GM03348 (cell line): ENCODE measurements at regions not wholly inside any gene's neighbourhood (a gene's known extent, or its start where the extent isn't known, plus 50 kb on each side); places are given as distances from the start of the nearest gene placed in this dataset.

Experiments
- DNase-seq: peaks from one replicate; pipeline ENCODE4 v3.0.0; 2012; ENCODE audit warnings: low spot score

- DNase-seq = no peak
These were observed 229.0 kb downstream of the PPARGC1A start for GRCh38 chr4:23660865-23661264.

DNA sequence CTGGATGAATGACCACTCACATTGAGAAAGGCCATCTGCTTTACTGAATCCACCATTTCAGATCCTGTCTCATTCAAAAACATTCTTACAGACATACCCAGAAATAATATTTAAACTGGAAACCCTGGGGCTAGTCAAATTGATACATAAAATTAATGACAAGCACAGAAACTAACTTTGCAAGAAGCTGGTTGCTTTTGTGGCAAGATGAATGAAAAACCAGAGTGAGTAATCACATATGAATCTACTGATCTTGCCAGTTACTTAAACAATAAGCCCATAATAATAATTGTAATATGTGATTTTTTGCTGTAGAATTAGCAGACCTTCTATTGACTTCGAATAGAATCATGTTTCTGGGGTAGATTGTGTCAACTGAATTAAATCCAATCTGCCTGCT lies 235.1 kb downstream of the PPARGC1A start:
- no peak for DNase-seq

DNA sequence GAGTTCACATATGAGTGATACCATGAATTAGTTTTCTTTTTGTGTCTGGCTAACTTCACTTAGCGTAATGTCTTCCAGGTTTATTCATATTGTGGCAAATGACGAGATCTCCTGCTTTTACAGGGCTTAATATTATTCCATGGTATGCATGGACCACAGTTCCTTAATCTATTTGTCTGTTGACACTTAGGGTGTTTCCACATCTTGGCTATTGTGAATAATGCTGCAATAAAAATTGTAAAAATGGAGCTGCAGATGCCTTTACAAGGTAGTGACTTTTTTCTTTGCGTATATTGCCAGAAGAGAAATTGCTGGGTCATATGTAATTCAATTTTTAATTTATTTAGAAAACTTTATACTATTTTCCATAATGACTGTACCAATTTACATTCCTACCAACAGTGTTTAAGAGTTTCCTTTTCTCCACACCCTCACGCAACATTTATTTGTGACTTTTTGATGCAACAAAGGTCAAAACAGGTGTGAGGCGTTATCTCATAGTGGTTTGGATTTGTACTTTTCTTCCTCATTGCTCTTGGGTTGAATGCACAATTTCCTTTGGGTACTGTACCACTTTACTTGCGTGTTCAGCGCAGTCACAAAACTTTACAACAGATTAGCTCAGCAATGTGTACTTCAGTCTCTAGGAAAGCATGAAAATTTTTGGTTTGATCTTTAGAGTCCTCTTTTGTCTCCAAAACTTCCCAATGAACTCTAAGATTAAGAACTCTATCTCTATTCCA lies 240.8 kb downstream of the PPARGC1A start:
- no peak for DNase-seq

GRCh38 chr4:23635468-23635867 lies 254.4 kb downstream of the PPARGC1A start:
- no peak for DNase-seq

DNA sequence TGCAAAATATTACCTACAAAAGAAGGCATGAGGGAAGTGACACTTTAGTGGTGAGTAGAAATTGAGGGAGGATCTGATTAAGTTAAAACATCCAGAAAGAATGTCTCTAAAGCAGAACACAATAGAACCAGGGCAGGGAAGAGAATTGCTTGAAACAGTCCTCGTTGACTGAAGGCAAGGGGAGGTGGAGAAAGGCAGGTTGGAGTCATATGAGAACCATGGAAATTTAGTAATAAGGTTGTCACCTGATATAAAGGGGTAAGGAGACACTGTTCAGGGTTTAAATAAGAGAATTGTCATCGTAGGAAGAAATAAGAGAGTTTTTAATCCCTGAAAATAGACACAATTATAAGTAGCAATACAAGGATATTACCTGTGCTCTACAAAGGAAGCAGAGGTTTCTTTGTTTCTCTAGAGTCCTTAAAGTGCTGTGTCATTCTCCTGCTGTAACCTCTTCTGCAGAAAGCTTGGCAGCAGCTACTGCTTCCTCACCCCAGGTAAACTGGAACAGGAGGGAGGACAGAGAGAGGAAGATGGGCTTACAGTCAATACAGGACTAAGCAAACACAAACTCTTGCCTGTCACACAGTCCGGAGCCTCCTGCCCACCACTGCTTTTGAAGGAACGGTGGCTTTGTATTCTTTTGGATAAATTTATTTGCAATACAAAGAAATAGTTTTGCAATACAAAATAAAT lies 258.4 kb downstream of the PPARGC1A start:
- DNase-seq = no peak

DNA sequence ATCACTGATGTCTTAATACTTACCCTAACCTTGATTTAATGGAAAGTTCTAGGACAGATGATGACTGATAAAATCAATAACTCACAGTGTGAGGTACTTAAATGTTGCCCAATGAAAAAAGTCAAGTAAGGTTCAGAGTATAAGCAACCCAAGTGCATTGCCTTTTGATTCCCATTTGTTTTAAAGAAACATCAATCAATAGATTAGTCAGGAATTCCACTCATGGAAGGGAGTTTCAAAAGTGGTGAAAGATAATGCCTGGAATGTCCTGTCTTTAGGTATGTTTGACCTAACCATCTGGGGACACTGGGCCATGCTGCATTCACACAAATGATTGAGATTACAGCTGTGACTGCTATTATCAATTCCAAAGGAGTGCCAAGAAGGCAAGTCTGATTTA lies 259.7 kb downstream of the PPARGC1A start:
- no peak for DNase-seq

- DNase-seq = no peak
These were observed 260.4 kb downstream of the PPARGC1A start for GRCh38 chr4:23629421-23629820.

- DNase-seq = no peak
These were observed 275.5 kb downstream of the PPARGC1A start for GRCh38 chr4:23614284-23614892.

DNA sequence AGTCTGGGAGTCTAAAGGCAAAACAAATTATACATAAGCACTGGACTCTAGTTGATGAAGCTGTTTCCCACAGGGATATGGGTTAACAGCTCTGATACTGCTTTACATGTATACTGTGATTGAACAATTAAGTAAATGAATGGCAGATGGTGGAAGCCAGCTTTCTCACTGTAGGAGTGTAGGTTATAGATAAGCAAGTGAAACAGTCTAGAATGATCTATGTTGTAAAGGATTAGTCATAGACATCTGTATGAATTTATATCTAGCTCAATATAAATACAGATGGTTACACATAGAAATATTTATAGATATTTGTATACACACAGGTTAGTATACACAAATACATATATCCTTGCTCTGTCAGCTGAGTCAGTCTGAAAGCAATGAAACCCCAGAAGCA lies 276.1 kb downstream of the PPARGC1A start:
- no peak for DNase-seq

DNA sequence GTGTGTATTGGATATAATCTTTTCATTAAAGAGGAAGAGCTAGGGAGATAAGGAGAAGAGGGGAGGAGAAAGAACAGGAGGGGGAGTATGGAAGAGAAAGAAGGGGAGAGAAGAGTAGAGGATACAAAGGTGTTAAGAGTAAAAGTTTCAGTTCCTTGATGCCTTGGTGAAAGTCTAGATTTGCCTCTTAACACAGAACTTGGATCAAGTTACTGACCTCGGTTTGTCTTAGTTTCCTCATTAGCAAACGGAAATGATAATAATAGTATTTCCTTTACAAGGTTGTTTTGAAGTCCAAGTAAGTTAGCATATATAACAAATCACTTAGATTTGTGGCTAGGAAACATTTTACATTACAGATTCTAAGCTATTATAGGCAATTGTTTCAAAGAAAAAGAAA lies 287.1 kb downstream of the PPARGC1A start:
- no peak for DNase-seq

GRCh38 chr4:23594125-23594524 lies 295.7 kb downstream of the PPARGC1A start:
- no peak for DNase-seq

- DNase-seq = no peak
These were observed 299.4 kb downstream of the PPARGC1A start for GRCh38 chr4:23590431-23590830.

DNA sequence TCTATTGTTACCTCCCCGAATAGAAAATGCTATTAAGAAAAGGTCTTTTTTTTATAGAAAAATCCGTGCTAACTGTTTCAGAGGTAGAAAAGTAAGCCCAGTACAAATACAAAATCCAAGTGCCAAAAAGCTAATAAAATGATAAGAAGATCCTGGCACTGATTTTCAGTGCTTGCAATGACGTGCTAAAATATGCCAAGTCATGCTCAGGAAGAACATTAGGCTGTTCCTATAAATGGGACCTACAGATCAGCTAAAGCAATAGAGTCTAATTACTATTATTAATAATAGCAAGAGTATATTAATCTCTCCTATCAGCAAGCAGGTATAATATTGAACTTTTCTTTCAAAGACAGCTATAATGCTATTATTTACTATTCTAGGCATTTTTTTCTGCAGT lies 305.8 kb downstream of the PPARGC1A start:
- no peak for DNase-seq

- no peak for DNase-seq
These were observed 307.2 kb downstream of the PPARGC1A start for GRCh38 chr4:23582671-23583070.

DNA sequence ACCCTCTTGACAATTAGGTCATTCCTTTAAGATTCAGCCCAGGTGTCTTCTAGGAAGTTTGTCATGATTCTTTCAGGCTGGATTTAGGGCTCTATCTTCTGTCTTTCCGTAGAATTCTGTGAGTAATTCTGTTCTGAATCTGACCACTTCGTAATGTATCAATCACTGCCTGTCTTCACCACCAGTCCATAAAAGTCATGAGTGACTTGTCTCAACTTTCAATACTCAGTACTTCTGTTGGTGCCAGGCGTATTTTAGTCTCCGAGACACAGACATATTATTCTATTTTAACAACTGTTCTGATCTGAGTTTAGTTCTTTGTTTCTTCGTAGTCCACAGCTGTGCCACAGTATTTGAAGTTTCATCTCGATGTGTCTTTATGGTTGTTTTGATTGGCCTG lies 310.7 kb downstream of the PPARGC1A start:
- DNase-seq = no peak

DNA sequence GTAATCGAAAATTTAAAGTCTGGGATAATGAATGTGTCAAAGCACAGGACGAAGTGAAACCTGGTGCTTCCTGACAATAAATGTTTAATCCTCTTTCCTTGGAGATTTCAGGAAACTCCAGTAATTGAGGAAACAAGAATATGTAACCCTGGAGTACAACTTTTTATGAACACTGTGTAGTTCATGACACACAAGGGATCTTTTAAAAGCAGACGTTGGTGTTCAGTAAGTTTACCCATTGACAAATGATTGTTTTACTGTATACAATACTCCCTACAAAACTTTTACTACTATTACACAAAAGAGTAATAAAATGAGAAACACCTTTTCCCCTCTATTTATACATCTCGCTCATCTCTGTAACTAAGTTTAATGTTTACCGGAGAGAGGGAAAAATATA lies 312.4 kb downstream of the PPARGC1A start:
- DNase-seq = no peak

GRCh38 chr4:23572382-23572781 lies 317.5 kb downstream of the PPARGC1A start:
- DNase-seq = no peak

DNA sequence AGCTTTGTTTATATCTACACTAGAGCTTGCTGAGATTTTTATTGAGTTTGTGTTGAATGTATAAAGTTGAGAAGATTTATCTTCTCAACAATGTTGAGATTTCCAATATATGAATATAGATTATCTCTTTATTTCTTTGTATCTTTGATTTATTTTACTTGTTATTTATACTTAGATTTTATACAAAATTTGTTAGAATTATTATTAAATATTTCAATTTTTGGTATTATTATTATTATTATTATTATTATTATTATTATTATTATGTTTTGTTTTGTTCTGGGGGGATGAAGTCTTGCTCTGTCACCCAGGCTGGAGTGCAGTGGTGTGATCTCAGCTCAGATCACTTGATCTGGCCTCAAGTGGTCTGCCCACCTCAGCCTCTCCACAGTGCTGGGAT lies 322.5 kb downstream of the PPARGC1A start:
- no peak for DNase-seq

DNA sequence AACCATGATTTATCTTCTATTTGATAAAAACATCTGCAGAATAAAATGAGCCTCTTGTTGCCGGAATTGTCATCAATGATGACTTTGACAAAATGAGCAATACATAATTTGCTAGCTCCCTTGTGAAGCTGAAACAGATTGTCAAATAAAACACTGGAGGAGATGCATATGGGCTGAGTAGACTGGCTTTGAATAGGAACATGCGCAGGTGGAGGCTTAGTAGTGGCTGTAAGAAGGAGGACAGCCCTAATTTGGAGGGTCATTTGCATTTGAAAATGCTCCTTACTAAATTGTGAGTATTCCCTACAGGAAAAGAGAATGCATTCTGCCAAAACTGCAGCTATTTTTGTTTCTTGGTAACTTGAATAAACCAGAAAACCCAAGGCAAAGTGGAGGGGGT lies 329.1 kb downstream of the PPARGC1A start:
- DNase-seq = no peak

GRCh38 chr4:23558101-23558500 lies 331.7 kb downstream of the PPARGC1A start:
- DNase-seq = no peak

- no peak for DNase-seq
These were observed 342.2 kb downstream of the PPARGC1A start for GRCh38 chr4:23547601-23548000.

DNA sequence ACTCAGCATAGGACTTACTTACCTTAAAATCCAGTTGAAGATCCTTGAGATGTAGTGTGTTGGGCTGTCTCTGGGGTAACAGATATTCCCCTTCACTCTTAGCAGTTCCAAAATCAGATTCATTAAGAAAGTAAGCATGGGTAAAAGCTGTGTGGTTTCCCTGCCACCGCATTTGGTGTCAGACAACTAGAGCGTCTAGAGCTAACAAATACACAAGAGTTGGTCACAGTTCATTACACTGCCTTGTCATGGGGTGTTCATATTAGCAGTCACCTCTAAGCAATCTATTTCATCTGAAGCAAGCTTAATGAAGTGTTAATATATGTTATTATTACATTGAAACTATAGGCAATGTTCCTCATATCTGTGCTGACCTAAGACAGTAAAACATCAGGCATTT lies 342.8 kb downstream of the PPARGC1A start:
- no peak for DNase-seq

GRCh38 chr4:23539969-23540569 lies 349.8 kb downstream of the PPARGC1A start:
- DNase-seq = no peak
